NOMO-1 (cell line): ENCODE measurements at regions not wholly inside any gene's neighbourhood (a gene's known extent, or its start where the extent isn't known, plus 50 kb on each side); places are given as distances from the start of the nearest gene placed in this dataset.

Experiments
- DNase-seq, 2 experiments: peaks; one replicate each; lab custom pipeline; 2025; ENCODE audit not compliant: unreplicated experiment in 2 of 2; lab: John Stamatoyannopoulos, UW

GRCh38 chr11:134554106-134554505 is 142.1 kb upstream of the B3GAT1 start:
- no peak for DNase-seq

- no peak for DNase-seq
Measured at GRCh38 chr11:134552749-134553148, 140.7 kb upstream of the B3GAT1 start.

- DNase-seq: no peak
Measured at GRCh38 chr11:134545521-134545920, 133.5 kb upstream of the B3GAT1 start.

- DNase-seq: no peak
Measured at GRCh38 chr11:134544095-134544815, 132.2 kb upstream of the B3GAT1 start.

- DNase-seq: no peak
Measured at GRCh38 chr11:134543645-134544044, 131.6 kb upstream of the B3GAT1 start.

GRCh38 chr11:134543241-134543640 is 131.2 kb upstream of the B3GAT1 start:
- no peak for DNase-seq

GRCh38 chr11:134542401-134543165 is 130.5 kb upstream of the B3GAT1 start:
- no peak for DNase-seq

- no peak for DNase-seq
Measured at GRCh38 chr11:134541951-134542350, 129.9 kb upstream of the B3GAT1 start.

- DNase-seq: no peak
Measured at GRCh38 chr11:134541355-134541754, 129.3 kb upstream of the B3GAT1 start.

GRCh38 chr11:134539285-134539684 is 127.2 kb upstream of the B3GAT1 start:
- DNase-seq: no peak

GRCh38 chr11:134538742-134539141 is 126.7 kb upstream of the B3GAT1 start:
- DNase-seq: no peak

GRCh38 chr11:134537941-134538340 is 125.9 kb upstream of the B3GAT1 start:
- DNase-seq: no peak

GRCh38 chr11:134537296-134537695 is 125.3 kb upstream of the B3GAT1 start:
- no peak for DNase-seq

GRCh38 chr11:134536677-134537076 is 124.6 kb upstream of the B3GAT1 start:
- DNase-seq: no peak

GRCh38 chr11:134536219-134536618 is 124.2 kb upstream of the B3GAT1 start:
- DNase-seq: no peak

GRCh38 chr11:134535029-134536025 is 123.3 kb upstream of the B3GAT1 start:
- DNase-seq: no peak

- DNase-seq: no peak
Measured at GRCh38 chr11:134533511-134533910, 121.5 kb upstream of the B3GAT1 start.

- DNase-seq: no peak
Measured at GRCh38 chr11:134532921-134533421, 120.9 kb upstream of the B3GAT1 start.

GRCh38 chr11:134532131-134532920 is 120.3 kb upstream of the B3GAT1 start:
- no peak for DNase-seq
